ENCODE measurements at regions not wholly inside any gene's neighbourhood (a gene's known extent, or its start where the extent isn't known, plus 50 kb on each side); places are given as distances from the start of the nearest gene placed in this dataset.
A peak's percentile ranks its signal among the peaks of the same experiment; 100 is the strongest.

- Histone ChIP-seq H2BK15ac (ENCODE audit: low read length) (no peak overlapping the region), H3K9me3 (ENCODE audit: insufficient read depth in 2 of 2, low read depth in 1 of 2, low read length in 1 of 2) (no peaks in the 10 kb centered on the region), H4K5ac (ENCODE audit: insufficient read length, low read depth, low read length) (no peak overlapping the region), H3K9ac (replicated peaks in 1 of 4; ENCODE audit: extremely low read depth in 1 of 4, low read depth in 3 of 4, low read length in 3 of 4) (no peak overlapping the region), H3K14ac (ENCODE audit: insufficient read length) (no peak overlapping the region), H4K91ac (replicated peaks; ENCODE audit: insufficient read length, low read length) (peak overlapping the region; percentile 17), H3K27ac (ENCODE audit: low read depth, low read length) (no peak overlapping the region), H3K23ac (ENCODE audit: insufficient read length) (no peak overlapping the region), H3K79me1 (ENCODE audit: low read depth, low read length) (no peaks in the 10 kb centered on the region), H2BK20ac (ENCODE audit: low read length) (no peak overlapping the region), H3K4me1 (replicated peaks in 1 of 4; ENCODE audit: control insufficient read depth in 3 of 4, insufficient read depth in 4 of 4, low read length in 3 of 4) (no peaks in the 10 kb centered on the region; a peak in 1 of 7 replicates), H3K4me3 (ENCODE audit: extremely low read depth in 1 of 4, insufficient read depth in 2 of 4, low read depth in 3 of 4, low read length in 4 of 4) (no peak overlapping the region), H3K36me3 (ENCODE audit: control insufficient read depth in 2 of 4, insufficient read depth in 4 of 4, low read length in 3 of 4) (no peaks in the 10 kb centered on the region), H2BK12ac (ENCODE audit: low read depth, low read length) (no peak overlapping the region), H2AFZ (ENCODE audit: low read length) (peak overlapping the region; percentile 73; the same call in 1 of the 2 replicates), H2AK5ac (ENCODE audit: low read depth, low read length) (no peak overlapping the region), H3K4me2 (ENCODE audit: insufficient read depth in 1 of 2, low read depth in 2 of 2, low read length in 2 of 2) (no peak overlapping the region), H3K27me3 (replicated peaks in 1 of 4; ENCODE audit: control insufficient read depth in 3 of 4, extremely low read depth in 1 of 4, insufficient read depth in 3 of 4, low read length in 3 of 4) (no peaks in the 10 kb centered on the region), H2BK5ac (ENCODE audit: low read depth, low read length) (no peak overlapping the region), H3K23me2 (ENCODE audit: low read depth, low read length) (no peaks in the 10 kb centered on the region), H3K79me2 (ENCODE audit: control insufficient read depth in 1 of 2, insufficient read depth in 2 of 2, low read length in 2 of 2) (no peaks in the 10 kb centered on the region), H4K20me1 (replicated peaks in 1 of 2; ENCODE audit: control insufficient read depth in 1 of 2, insufficient read depth in 2 of 2, low read length in 2 of 2) (no peaks in the 10 kb centered on the region), H3K4ac (replicated peaks; ENCODE audit: insufficient read length, low read depth, low read length) (no peak overlapping the region), H3K18ac (ENCODE audit: extremely low read depth, low read length) (no peak overlapping the region), H4K8ac (ENCODE audit: extremely low read depth, insufficient read depth, low read length) (no peak overlapping the region), H2BK120ac (replicated peaks; ENCODE audit: low read depth, low read length) (no peak overlapping the region), H3K56ac (replicated peaks; ENCODE audit: insufficient read length, low read depth, low read length) (no peak overlapping the region)
- DNase-seq (ENCODE audit: low read depth in 1 of 2, low spot score in 2 of 2) (no peak), FAIRE-seq (no peak)
- no peak for TF ChIP-seq SAP30 (IDR thresholded peaks at IDR 0.05; ENCODE audit: insufficient read depth, insufficient replicate concordance, low read length)
- TF ChIP-seq TEAD4 (IDR thresholded peaks at IDR 0.05; ENCODE audit: low read depth, low read length): no peak
- no peak for TF ChIP-seq NRF1 (IDR thresholded peaks at IDR 0.05; ENCODE audit: low read depth, low read length)
- TF ChIP-seq USF2 (IDR thresholded peaks at IDR 0.05; ENCODE audit: low read length): no peak
- no peak for TF ChIP-seq ASH2L (IDR thresholded peaks at IDR 0.05; ENCODE audit: low read length)
- TF ChIP-seq ATF3 (IDR thresholded peaks at IDR 0.05; ENCODE audit: insufficient read depth, low read depth, low read length): no peak
- no peak for TF ChIP-seq RFX5 (IDR thresholded peaks at IDR 0.05; ENCODE audit: borderline replicate concordance, low read depth, low read length)
- TF ChIP-seq MAFK (IDR thresholded peaks at IDR 0.05; ENCODE audit: low read depth, low read length): no peak
- 90% methylated on average over 11 of the region's 12 CpGs; no CpG with 5 or more reads in 1 of the 2 experiments for WGBS, 2 experiments (ENCODE audit: extremely low coverage in 1 of 2, insufficient coverage in 1 of 2, insufficient read length in 1 of 2, insufficient replicate concordance in 2 of 2, low coverage in 1 of 2, low lambda C conversion rate in 2 of 2, missing lambda C conversion rate in 1 of 2)
- ChIA-PET POLR2A (ENCODE audit: partially characterized antibody) (no interaction called here), CTCF (ENCODE audit: partially characterized antibody) (interaction anchor here (1.0 kb wide), 1 partner anchor 9 kb away, joined by 3 read pairs; no protein-coding TSS in a partner anchor)
Measured at GRCh38 chr13:109836629-109837607, 50.5 kb upstream of the IRS2 start.

Measured in H1 (cell line).